Gastroesophageal sphincter (tissue), 3 donors: ENCODE measurements at regions not wholly inside any gene's neighbourhood (a gene's known extent, or its start where the extent isn't known, plus 50 kb on each side); places are given as distances from the start of the nearest gene placed in this dataset.

Experiments used
- EP300 ChIP-seq: sonication (generic); formaldehyde crosslinking; IDR thresholded peaks from one replicate; pipeline ENCODE4 v1.6.1; 2017; ENCODE audit warnings: antibody characterized with exemption, mild to moderate bottlenecking
- POLR2A ChIP-seq, 2 donors: fragments of 450-650 bp; IDR thresholded peaks; one replicate each; pipeline ENCODE4 v1.6.1; 2017; ENCODE audit warnings: antibody characterized with exemption in 2 of 2, mild to moderate bottlenecking in 2 of 2, moderate library complexity in 1 of 2
- TF ChIP-seq, protein P1 (sequence below), 4 experiments: fragments of 200-600 bp in 2 of 4; fragments of 450-650 bp in 2 of 4; sonication (generic) in 1 of 4; IDR thresholded peaks; one replicate each; pipeline ENCODE4 v1.5.1; 2017 to 2019; ENCODE audit warnings: antibody characterized with exemption in 4 of 4, mild to moderate bottlenecking in 2 of 4, moderate library complexity in 2 of 4

GRCh38 chr6:114796576-114796975 lies 453.8 kb upstream of the HS3ST5 start:
- TF ChIP-seq, protein P1, sequence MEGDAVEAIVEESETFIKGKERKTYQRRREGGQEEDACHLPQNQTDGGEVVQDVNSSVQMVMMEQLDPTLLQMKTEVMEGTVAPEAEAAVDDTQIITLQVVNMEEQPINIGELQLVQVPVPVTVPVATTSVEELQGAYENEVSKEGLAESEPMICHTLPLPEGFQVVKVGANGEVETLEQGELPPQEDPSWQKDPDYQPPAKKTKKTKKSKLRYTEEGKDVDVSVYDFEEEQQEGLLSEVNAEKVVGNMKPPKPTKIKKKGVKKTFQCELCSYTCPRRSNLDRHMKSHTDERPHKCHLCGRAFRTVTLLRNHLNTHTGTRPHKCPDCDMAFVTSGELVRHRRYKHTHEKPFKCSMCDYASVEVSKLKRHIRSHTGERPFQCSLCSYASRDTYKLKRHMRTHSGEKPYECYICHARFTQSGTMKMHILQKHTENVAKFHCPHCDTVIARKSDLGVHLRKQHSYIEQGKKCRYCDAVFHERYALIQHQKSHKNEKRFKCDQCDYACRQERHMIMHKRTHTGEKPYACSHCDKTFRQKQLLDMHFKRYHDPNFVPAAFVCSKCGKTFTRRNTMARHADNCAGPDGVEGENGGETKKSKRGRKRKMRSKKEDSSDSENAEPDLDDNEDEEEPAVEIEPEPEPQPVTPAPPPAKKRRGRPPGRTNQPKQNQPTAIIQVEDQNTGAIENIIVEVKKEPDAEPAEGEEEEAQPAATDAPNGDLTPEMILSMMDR (IDR thresholded peaks at IDR 0.05) = no peak
- TF ChIP-seq POLR2A (IDR thresholded peaks at IDR 0.05) (no peak), EP300 (no peak)
